ENCODE measurements at regions not wholly inside any gene's neighbourhood (a gene's known extent, or its start where the extent isn't known, plus 50 kb on each side); places are given as distances from the start of the nearest gene placed in this dataset.

GRCh38 chr4:32163125-32163524 lies 1443.0 kb downstream of the PCDH7 start:
- no peak overlapping the region for H3K4me3 ChIP-seq
- TF ChIP-seq EZH2phosphoT487 (IDR thresholded peaks at IDR 0.05) (no peak), CTCF (IDR thresholded peaks at IDR 0.05) (no peak), EZH2 (IDR thresholded peaks at IDR 0.05) (no peak)
- H3K36me3 Mint-ChIP-seq, result no peaks in the 10 kb centered on the region
- H3K4me2 ChIP-seq, result no peak overlapping the region
- H3K36me3 ChIP-seq, result no peaks in the 10 kb centered on the region
- no peaks in the 10 kb centered on the region for H3K4me1 Mint-ChIP-seq
- H3K27ac ChIP-seq, result no peak overlapping the region
- H3K4me3 Mint-ChIP-seq, result no peak overlapping the region
- H3K27me3 Mint-ChIP-seq (ENCODE audit: insufficient read depth, low read depth), result no peaks in the 10 kb centered on the region
- H3K27me3 ChIP-seq, result no peaks in the 10 kb centered on the region
- H3K79me2 ChIP-seq (ENCODE audit: low read depth), result no peaks in the 10 kb centered on the region
- H3K4me1 ChIP-seq, result no peaks in the 10 kb centered on the region
- no peaks in the 10 kb centered on the region for H3K9me3 Mint-ChIP-seq
- H3F3A ChIP-seq (ENCODE audit: low read depth), result no peaks in the 10 kb centered on the region
- no peak for DNase-seq (ENCODE audit: low spot score)
- H4K20me1 ChIP-seq (ENCODE audit: low read depth), result no peaks in the 10 kb centered on the region
- no peak overlapping the region for H3K27ac Mint-ChIP-seq
- H3K9me3 ChIP-seq (ENCODE audit: low read depth), result no peaks in the 10 kb centered on the region
- H3K9ac ChIP-seq, result no peak overlapping the region
- no peak overlapping the region for H2AFZ ChIP-seq (replicated peaks)

GRCh38 chr4:32169841-32170240 lies 1449.7 kb downstream of the PCDH7 start:
- Histone ChIP-seq H3K9ac (no peak overlapping the region), H3K36me3 (no peaks in the 10 kb centered on the region), H3F3A (ENCODE audit: low read depth) (no peaks in the 10 kb centered on the region), H3K4me1 (no peaks in the 10 kb centered on the region), H3K4me3 (no peak overlapping the region), H4K20me1 (ENCODE audit: low read depth) (no peaks in the 10 kb centered on the region), H3K27me3 (no peaks in the 10 kb centered on the region), H3K4me2 (no peak overlapping the region), H2AFZ (replicated peaks) (no peak overlapping the region), H3K79me2 (ENCODE audit: low read depth) (no peaks in the 10 kb centered on the region), H3K9me3 (ENCODE audit: low read depth) (no peaks in the 10 kb centered on the region), H3K27ac (no peak overlapping the region)
- Mint-ChIP-seq H3K27ac (no peak overlapping the region), H3K36me3 (no peaks in the 10 kb centered on the region), H3K4me3 (no peak overlapping the region), H3K4me1 (no peaks in the 10 kb centered on the region), H3K9me3 (no peaks in the 10 kb centered on the region), H3K27me3 (ENCODE audit: insufficient read depth, low read depth) (no peaks in the 10 kb centered on the region)
- TF ChIP-seq EZH2phosphoT487 (IDR thresholded peaks at IDR 0.05) (no peak), EZH2 (IDR thresholded peaks at IDR 0.05) (no peak), CTCF (IDR thresholded peaks at IDR 0.05) (no peak)
- no peak for DNase-seq (ENCODE audit: low spot score)

GRCh38 chr4:32172086-32172485 lies 1451.9 kb downstream of the PCDH7 start:
- Histone ChIP-seq H3F3A (ENCODE audit: low read depth) (no peaks in the 10 kb centered on the region), H3K9me3 (ENCODE audit: low read depth) (no peaks in the 10 kb centered on the region), H3K4me3 (no peak overlapping the region), H3K9ac (no peak overlapping the region), H3K36me3 (no peaks in the 10 kb centered on the region), H3K4me1 (no peaks in the 10 kb centered on the region), H4K20me1 (ENCODE audit: low read depth) (no peaks in the 10 kb centered on the region), H3K27ac (no peak overlapping the region), H3K27me3 (no peaks in the 10 kb centered on the region), H3K4me2 (no peak overlapping the region), H2AFZ (replicated peaks) (no peak overlapping the region), H3K79me2 (ENCODE audit: low read depth) (no peaks in the 10 kb centered on the region)
- H3K9me3 Mint-ChIP-seq, result no peaks in the 10 kb centered on the region
- TF ChIP-seq CTCF (IDR thresholded peaks at IDR 0.05) (no peak), EZH2 (IDR thresholded peaks at IDR 0.05) (no peak), EZH2phosphoT487 (IDR thresholded peaks at IDR 0.05) (no peak)
- no peak overlapping the region for H3K27ac Mint-ChIP-seq
- H3K27me3 Mint-ChIP-seq (ENCODE audit: insufficient read depth, low read depth), result peaks cover 2% of the 10 kb centered on the region
- no peaks in the 10 kb centered on the region for H3K36me3 Mint-ChIP-seq
- no peaks in the 10 kb centered on the region for H3K4me1 Mint-ChIP-seq
- H3K4me3 Mint-ChIP-seq, result no peak overlapping the region
- no peak for DNase-seq (ENCODE audit: low spot score)

GRCh38 chr4:32172761-32173160 lies 1452.6 kb downstream of the PCDH7 start:
- Mint-ChIP-seq H3K27ac (no peak overlapping the region), H3K9me3 (no peaks in the 10 kb centered on the region), H3K4me3 (no peak overlapping the region), H3K4me1 (no peaks in the 10 kb centered on the region), H3K27me3 (ENCODE audit: insufficient read depth, low read depth) (peaks cover 2% of the 10 kb centered on the region), H3K36me3 (no peaks in the 10 kb centered on the region)
- Histone ChIP-seq H3K36me3 (no peaks in the 10 kb centered on the region), H3K27me3 (no peaks in the 10 kb centered on the region), H4K20me1 (ENCODE audit: low read depth) (no peaks in the 10 kb centered on the region), H3F3A (ENCODE audit: low read depth) (no peaks in the 10 kb centered on the region), H3K4me1 (no peaks in the 10 kb centered on the region), H3K4me2 (no peak overlapping the region), H3K27ac (no peak overlapping the region), H3K79me2 (ENCODE audit: low read depth) (no peaks in the 10 kb centered on the region), H2AFZ (replicated peaks) (no peak overlapping the region), H3K9me3 (ENCODE audit: low read depth) (no peaks in the 10 kb centered on the region), H3K9ac (no peak overlapping the region), H3K4me3 (no peak overlapping the region)
- no peak for DNase-seq (ENCODE audit: low spot score)
- no peak for TF ChIP-seq EZH2phosphoT487 (IDR thresholded peaks at IDR 0.05)
- TF ChIP-seq CTCF (IDR thresholded peaks at IDR 0.05), result no peak
- TF ChIP-seq EZH2 (IDR thresholded peaks at IDR 0.05), result no peak

All from neural progenitor cell (in vitro differentiated cells).